GM19397 (cell line): ENCODE measurements at regions not wholly inside any gene's neighbourhood (a gene's known extent, or its start where the extent isn't known, plus 50 kb on each side); places are given as distances from the start of the nearest gene placed in this dataset.
"Not testable (repeated sequence)": the region's sequence is repeated elsewhere in the genome, so short reads cannot be mapped to it uniquely, and the experiment has no call there.

Experiments
- ATAC-seq: cut with Tn5 transposase; IDR thresholded peaks from one replicate; pipeline ENCODE4 v1.9.1; 2021; ENCODE audit warnings: mild to moderate bottlenecking, moderate library complexity; ENCODE audit not compliant: unreplicated experiment

DNA sequence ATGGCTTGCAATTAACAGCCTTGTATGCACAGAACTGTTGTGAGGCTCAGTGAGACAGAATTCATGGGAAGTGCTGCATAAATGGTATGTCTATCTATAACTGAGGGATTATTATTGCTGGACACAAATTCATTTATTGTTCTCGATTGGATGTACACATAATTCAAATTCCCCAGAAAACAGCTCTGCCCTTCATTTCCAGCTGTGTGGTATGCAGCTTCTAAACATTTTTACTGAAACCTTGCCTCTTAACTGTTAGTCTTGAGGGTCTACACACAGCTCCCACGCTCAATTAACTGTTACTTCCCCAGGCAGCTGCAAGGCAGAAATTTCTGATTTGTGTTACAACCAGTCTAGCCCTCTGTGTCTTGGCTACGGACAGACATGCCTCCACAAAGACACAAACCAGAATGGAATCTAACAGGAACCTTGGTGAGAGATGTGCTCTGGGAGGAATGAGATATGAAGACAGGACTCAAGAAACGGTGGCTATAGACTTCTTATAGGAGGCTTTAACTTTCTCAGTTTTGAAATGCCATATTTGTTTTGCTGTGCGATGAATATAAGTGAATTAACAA, 139.7 kb upstream of the TBL1XR1 start:
- no peak for ATAC-seq

DNA sequence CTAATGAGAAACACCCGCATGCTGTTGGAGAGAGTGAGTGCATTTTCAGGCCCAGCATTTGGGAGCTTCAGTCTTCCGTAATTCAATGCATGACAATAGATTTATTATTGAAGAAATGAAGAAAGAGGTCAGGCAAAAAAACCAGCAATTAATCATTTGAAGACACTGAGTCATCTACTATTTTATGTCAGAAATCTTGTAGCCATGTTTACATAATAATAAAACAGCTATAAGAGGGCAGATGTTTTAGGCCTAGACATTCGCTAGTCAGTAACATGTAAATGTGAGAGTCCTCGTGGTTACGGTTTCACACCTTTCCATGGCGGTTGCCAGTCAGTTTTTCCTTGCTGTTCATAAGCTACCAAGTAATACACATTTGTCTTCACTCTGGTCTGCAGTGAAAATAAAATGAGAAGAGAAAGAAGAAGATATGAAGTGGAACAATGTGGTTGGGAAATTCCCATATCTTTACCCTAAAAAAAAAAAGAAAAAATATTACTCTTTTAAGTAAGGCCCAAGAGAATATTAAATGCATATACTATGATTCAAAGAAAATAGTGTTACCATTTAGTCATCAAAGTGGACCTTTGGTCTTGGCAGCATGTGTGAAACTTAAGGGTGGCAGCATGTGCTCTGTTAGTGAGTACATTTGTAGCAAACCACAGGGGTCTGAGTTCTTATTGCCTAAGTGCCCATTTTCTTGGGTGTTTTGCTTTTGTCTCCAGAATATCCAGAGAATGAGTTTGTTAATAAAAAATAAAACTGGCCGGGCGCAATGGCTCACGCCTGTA, 140.5 kb upstream of the TBL1XR1 start:
- peak; percentile 89 for ATAC-seq

DNA sequence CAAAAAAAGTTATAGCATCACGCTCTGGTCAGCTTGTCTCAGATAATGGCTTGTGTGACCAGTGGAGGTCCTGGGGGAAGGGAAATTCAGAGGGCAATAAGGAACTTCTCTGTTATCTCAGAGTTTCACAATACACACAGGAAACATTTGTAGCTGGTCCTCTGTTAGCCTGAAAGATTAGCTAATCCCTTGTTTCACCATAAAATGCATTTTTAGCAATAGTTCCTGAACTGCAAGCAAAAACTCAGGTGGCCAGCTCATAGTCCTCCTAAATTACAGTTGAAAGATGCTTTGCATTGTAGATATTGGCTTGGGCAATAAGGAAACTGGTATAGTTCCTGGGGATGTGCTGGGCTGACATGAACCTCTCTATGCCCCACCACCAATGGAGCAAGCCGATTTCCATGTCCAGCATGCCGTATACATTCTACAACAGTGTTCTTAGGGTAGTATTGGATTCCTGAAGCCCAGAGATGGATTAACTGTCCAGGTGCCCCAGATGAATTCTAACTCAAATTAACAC, 141.5 kb upstream of the TBL1XR1 start:
- ATAC-seq: peak; percentile 33

DNA sequence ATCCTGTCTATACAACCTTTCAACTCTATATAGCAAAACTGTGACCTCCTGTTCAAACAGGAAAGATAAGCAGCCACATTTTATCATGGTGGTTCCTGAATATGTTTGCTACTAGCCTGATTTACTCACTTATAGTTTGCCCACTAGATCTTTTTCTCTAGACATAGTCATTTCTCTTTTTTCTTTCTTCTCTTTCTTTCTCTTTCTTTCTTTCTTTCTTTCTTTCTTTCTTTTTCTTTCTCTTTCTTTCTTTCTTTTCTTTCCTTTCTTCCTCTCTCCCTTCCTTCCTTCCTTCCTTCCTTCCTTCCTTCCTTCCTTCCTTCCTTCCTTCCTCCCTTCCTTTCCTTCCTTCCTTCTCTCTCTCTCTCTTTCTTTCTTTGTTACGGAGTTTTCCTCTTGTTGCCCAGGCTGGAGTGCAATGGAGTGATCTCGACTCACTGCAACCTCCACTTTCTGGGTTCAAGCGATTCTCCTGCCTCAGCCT, 142.0 kb upstream of the TBL1XR1 start:
- ATAC-seq: peak; percentile 8

DNA sequence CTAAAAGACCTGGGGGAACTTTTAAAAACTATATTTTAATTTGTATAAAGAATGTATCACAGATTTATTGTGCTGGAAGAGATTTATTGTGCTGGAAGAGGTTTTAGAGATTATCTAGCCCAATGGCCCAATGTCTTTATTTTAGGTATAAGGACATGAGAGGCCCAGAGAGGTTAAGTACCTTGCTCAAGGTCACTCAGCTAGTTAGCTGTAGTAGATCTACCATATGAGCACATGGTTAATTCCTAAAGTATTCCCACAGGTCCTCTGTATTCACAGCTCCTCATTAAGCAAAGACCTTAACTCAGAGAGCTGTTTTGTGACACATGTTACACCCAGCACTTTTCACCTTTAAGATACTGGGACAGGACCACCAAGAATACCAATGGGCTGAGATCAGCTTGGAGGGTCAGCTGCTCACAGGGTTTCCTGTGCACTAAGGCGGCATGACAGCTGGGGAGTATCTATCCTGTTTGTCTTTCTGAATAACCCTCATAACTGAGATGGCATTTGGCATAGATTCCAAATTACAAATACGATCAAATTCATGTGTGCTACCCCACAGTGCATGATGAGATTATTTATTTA, 143.1 kb upstream of the TBL1XR1 start:
- no peak for ATAC-seq

DNA sequence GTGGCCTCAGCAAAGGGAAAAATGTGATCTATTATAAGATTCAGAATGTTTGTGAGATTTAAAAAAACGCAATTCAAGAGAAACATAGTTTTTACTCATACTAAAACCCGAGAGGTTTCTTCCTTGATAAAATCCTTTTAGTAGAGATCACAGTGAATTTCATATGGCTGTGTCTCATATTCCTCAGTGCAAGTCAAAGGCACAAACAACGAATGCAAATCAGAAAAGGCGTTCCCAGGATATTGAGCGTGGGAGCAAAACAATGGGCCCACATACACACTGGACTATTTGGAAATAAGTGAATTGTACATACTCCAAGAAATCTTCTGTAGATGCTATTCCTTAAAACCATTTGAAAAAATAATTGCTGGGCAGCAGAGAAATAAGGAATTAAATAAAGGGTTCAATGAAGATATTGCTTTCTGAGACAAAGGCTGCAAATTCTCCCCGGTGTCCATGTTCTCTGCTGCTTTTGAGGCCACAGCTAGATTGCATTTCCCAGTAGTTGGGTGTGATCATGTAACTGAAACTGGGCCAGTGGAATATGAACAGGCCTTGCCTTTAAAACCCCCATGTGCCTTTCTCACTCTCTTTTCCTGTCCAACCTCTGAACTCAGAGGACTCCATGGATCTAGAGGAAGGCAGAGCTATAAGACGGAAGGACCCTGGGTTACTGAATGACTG, 144.6 kb upstream of the TBL1XR1 start:
- no peak for ATAC-seq

DNA sequence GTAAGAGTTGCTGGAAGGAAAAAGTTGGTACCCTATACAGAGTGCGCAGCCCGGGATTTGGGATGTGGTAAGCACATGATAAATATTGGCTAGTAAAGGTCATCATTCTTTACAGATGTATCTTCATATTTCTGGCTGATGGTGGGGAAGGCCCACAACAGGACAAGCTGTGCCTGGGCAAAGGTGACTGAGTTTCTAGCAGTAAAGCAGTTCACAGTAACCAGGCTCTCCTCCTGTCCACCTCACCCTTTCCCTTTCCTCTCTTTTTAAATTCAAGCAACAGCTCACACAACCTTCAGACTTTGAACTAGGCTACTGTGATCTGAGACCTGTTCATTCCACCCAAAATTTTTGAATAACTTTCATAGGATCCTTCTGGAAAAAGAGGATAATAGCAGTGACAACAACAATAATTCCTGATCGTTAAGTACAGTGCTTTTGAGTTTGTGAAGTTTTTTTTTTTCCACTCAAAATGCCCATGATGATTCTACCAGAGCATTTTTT, 145.9 kb upstream of the TBL1XR1 start:
- ATAC-seq: no peak

DNA sequence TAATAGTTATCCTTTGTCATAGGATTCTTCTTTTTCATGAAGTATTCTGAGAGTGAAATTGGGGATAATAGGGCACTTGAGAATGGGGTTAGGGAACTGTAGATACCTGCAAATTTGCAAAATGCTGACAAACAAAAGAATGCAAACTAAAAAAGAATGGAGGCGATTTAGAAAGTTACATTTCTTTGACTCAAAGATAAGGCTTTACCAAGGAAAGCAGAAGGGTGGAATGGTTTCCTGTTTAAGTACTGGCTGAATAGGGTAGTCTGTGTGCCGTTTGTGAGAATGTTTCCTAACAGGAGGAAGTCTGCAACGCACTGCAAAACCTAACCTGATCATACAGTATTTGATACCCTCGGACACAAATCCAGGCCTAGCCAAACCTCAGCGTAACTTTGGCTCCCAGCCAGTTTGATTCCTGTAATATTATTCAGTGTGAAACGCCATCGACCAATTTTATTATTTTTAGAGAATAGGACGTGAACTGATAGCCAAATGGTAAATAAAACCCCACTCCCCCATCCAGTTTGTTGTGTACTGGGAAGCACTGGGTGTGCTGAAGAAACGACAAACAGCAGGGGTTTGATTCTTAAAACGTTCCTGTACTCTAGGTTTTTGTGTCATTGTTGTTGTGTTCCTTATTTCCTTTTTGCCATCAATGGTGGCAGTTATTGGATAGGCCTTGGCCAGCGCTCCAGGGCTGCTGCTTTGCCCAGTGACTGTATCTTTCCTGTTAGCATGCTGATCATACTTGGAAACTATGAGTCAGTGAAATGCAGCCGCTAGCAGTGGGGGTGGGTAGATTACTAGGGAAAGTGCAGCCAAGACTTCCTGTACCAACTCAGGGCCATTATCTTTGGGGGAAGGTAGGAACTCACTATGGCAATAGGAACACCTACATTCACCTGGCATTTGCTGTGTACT, 148.0 kb upstream of the TBL1XR1 start:
- peak; percentile 77 for ATAC-seq

DNA sequence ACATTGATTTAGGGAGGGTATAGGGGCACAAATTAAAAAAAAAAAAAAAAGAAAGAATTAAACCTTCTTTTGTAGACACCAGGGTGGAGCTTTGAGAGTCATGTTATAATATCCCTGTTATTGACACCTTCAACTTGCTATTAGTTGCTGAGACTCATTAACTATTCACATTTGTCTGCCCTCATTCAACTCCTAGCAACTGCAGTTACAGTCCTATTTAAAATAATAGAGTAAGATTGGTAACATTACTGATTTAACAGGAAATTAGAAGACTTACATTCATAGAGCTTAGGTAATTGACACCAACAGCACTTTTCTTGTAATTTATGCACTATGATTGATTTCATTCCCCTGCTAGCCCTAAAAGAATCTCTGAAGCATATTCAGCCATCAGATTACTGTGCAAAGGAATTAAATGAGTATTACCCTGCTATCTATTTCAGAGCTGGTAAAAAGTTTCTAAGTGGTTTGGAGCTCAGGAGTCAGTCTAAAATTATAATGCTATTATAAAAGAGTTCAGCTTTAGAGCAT, 148.8 kb upstream of the TBL1XR1 start:
- no peak for ATAC-seq

DNA sequence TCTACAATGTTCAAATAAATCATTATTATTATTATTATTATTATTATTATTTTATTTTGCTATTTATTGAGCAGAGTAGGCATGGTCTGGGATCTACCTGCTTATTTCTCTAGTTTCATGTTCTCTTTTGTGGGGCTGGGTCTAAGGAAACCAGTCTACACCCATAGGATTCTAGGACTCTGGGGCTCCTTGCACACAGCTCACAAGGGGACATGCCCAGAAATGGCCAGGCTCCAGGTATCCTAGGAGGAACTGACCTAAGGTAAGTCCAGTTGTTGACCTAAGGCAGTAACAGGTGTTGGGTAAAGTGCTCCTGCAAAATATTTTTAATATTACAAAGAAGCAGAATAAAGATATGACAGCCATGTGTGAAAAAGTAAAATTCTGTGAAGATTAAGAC, 149.6 kb upstream of the TBL1XR1 start:
- ATAC-seq: no peak

DNA sequence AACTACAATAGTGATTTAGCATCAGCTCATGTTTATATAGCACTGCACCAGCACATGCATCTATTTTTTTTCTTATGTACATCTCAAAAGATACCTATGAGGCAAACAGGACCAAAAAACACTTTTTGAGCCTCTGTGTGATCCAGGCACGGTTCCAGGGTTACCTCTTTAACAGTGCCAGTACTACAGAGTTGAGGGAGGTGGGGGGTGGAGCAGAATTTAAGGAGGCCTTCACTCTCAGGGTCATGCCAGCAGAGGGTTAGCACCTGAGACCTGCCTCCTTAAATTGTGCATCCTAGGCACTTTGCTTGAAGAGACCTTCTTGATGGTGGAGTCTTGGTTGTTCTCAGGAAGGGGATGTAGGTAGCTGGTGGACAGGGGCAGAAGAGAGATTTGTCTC, 150.3 kb upstream of the TBL1XR1 start:
- no peak for ATAC-seq

DNA sequence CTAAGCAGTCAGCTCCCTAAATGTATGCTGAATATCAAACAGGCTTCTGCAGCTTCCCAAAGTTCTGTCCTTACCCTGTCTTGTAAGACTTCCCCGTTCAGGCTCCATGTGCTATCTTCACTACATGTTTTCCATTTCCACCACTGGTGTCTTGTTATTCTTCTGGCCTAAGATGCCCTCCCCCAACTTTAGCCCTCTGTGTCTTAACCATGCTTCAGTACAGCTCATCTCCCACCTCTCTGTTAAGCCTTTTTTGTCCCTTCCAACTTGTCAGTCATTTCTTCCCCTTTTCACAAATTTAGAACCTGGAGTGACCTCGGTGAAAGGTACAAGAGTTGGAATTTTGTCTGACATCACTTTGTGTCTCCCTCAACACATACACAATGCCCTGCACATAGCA, 151.7 kb upstream of the TBL1XR1 start:
- no peak for ATAC-seq

DNA sequence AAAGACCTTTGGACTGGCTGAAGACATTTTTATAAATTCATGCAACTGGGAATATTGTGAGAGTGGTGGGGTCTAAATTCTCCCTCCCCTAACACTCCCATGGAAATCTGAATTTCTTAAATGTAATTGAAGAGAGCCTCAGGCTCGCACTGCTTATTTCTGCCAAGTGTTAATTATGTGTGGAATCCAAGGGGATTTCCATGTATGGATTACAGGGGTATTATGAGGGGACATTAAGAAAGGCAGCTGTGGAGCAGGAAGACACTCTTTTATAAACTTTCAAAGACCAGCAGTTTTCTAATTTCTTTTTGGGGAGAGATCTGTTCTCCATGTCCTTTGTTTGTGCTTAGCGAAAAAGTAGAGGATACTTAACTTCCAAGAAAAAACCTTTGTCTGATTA, 152.1 kb upstream of the TBL1XR1 start:
- no peak for ATAC-seq

DNA sequence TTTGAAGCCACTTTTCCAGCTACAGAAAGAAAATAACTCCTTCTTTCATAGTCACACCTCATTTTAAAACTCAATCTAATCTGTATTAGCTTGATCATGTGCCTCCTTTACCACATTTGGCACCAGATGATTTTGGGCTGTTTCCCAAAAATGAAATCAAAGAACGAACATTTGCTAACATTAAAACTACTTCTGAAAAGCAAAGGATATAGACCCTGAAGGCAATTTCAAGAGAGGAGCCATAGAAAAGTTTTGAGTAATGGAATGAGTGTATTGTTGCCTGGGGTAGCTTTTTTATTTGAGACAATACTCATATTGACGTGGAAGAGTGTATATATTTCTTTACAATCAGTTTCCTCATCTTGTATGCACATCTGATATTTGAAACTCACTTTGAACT, 152.8 kb upstream of the TBL1XR1 start:
- ATAC-seq: no peak

DNA sequence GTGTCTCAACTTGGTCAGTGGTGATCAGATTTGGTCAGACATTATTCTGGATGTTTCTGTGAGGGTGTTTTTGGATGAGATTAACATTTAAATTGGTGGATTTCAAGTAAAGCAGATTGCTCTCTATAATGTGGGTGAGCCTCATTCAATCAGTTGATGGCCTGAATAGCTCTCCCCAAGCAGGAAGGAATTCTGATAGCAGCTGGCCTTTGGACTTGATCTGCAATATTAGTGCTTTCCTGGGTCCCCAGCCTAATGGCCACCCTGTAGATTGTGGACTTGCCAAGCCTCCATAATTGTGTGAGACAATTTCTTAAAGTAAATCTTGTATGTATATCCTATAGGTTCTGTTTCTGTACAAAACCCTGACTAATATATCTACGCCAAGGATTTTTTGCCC, 153.9 kb upstream of the TBL1XR1 start:
- ATAC-seq: no peak

DNA sequence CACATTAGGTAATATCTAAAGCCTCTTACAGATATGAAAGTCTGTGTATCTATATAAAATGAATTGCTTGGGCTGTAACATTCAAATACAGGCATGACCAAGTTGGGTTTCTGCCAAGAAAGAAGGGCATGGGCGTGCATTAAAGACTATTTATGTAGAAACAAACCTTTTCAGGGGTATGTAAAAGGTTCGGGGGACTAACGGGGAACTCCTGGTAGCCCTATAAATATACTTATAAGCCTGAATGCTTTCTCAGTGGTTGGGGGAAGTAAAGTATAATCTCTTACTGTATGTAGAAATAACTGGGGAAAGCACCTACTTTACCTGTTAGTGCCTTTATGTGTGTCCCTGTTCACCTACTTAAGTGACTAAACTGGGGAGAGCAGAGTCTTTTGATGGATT, 154.5 kb upstream of the TBL1XR1 start:
- ATAC-seq: peak; percentile 92

DNA sequence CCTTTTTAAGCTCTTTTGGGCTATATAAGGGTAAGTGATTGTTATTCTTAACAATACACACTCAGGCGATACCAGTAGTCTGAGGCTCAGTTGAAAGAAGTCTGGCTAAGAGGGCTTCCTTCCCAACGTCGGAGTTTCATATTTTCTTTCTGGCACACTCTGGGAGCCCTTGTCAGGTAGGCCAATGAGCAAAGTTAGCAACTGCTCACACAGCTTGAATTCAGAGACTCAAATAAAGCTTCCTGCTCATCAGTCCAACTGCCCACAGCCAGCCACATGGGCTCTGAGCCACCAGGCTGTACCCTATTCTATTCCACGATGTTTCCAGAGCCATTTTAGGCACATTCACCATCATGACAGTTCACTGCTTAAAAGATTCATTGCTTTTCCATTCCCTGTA, 155.1 kb upstream of the TBL1XR1 start:
- no peak for ATAC-seq

DNA sequence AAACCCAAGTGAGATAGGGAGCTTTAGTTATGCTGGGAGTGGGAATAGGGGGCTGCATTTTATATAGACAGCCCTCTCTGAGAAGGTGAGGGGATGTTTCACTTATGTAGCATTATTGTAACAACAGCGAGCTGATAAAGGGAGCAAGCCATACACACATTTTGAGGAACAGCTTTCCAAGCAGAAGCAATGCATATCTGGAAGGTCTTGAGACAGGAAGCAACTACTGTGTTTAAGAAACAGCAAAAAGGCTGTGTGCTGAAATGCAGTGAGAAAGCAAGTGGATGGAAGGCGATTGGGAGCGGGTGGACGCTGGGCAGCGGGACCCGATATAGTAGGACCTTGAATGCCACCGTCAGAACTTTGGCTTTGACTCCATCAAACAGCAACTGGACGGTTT, 155.9 kb upstream of the TBL1XR1 start:
- no peak for ATAC-seq

DNA sequence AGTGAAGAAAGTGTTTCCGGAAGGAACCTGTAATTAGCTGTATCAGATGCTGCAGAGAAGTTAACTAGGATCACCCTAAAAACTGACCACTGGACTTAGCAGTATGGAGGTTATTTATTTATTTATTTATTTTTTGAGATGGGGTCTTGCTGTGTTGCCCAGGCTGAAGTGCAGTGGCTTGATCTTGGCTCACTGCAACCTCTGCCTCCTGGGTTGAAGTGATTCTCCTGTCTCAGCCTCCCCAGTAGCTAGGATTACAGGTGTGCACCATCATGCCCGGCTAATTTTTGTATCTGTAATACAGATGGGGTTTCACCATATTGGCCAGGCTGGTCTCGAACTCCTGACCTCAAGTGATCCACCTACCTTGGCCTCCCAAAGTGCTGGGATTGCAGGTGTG, 156.6 kb upstream of the TBL1XR1 start:
- ATAC-seq: not testable (repeated sequence)

DNA sequence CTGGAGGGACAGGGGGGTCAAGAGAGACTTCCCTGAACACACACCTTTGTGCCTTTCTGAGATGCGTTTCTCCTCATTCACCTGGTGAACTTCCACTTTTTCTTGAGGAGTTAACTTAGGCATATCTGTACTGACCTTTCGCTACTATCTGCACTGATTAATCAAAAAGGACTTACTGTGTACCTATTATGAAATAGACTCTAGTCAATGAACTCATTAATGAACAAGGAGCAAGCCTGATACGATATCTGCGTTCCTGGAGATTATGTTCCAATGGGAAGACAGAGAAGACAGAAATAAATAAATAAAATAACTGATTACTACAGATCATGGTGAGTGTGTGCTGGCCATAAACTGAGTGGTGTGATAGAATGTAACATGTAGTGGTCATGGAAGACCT, 157.2 kb upstream of the TBL1XR1 start:
- no peak for ATAC-seq
